Liver (tissue), 7 donors: ENCODE measurements at regions not wholly inside any gene's neighbourhood (a gene's known extent, or its start where the extent isn't known, plus 50 kb on each side); places are given as distances from the start of the nearest gene placed in this dataset.

Experiments used
- DNase-seq: peaks from one replicate; pipeline ENCODE4 v3.0.0-alpha.2; 2017; ENCODE audit warnings: low spot score
- H3K27ac ChIP-seq, 2 donors: one replicate each; pipeline ENCODE4 v1.7.0; 2013; ENCODE audit warnings: inconsistent platforms in 2 of 2, low read length in 2 of 2, control low read depth in 1 of 2, low read depth in 1 of 2, mild to moderate bottlenecking in 1 of 2
- H3K27me3 ChIP-seq, 4 donors: one replicate each; pipeline versions ENCODE4 v1.6.1 to v1.7.0; 2013; ENCODE audit warnings: low read length in 3 of 4, inconsistent platforms in 1 of 4, mild to moderate bottlenecking in 1 of 4, moderate library complexity in 1 of 4; ENCODE audit not compliant: control insufficient read depth in 4 of 4, insufficient read depth in 4 of 4
- H3K36me3 ChIP-seq, 4 donors: one replicate each; pipeline versions ENCODE4 v1.6.1 to v1.7.0; 2013; ENCODE audit warnings: low read length in 3 of 4, mild to moderate bottlenecking in 3 of 4, low read depth in 1 of 4, moderate library complexity in 1 of 4; ENCODE audit not compliant: control insufficient read depth in 4 of 4, insufficient read depth in 3 of 4
- H3K4me1 ChIP-seq, 4 donors: one replicate each; pipeline versions ENCODE4 v1.6.1 to v1.7.0; 2013; ENCODE audit warnings: low read length in 3 of 4, mild to moderate bottlenecking in 3 of 4, moderate library complexity in 1 of 4; ENCODE audit not compliant: control insufficient read depth in 4 of 4, insufficient read depth in 4 of 4
- H3K4me3 ChIP-seq, 3 donors: one replicate each; pipeline versions ENCODE4 v1.6.1 to v1.7.0; 2013; ENCODE audit warnings: low read length in 3 of 3, control low read depth in 1 of 3, low read depth in 1 of 3, mild to moderate bottlenecking in 1 of 3
- H3K9ac ChIP-seq, 2 donors: one replicate each; pipeline ENCODE4 v1.7.0; 2013; ENCODE audit warnings: low read length in 2 of 2, mild to moderate bottlenecking in 2 of 2, moderate library complexity in 2 of 2, control low read depth in 1 of 2, low read depth in 1 of 2
- H3K9me3 ChIP-seq, 4 donors: one replicate each; pipeline versions ENCODE4 v1.6.1 to v1.7.0; 2013; ENCODE audit warnings: low read length in 3 of 4; ENCODE audit not compliant: control insufficient read depth in 4 of 4
- ATF3 ChIP-seq: IDR thresholded peaks from 2 replicates; pipeline ENCODE4 v1.6.1; 2016; ENCODE audit warnings: antibody characterized with exemption
- CTCF ChIP-seq: fragments of 150-350 bp; IDR thresholded peaks from 2 replicates; pipeline ENCODE4 v1.5.1; 2017; ENCODE audit warnings: improper control_type of control experiment, low read depth, low read length; ENCODE audit not compliant: missing input control
- EGR1 ChIP-seq, 2 donors: IDR thresholded peaks; 2 replicates each; pipeline ENCODE4 v1.6.1; 2016 to 2018; ENCODE audit warnings: antibody characterized with exemption in 2 of 2, low read depth in 2 of 2
- FOXA1 ChIP-seq: IDR thresholded peaks from 2 replicates; pipeline ENCODE4 v1.6.1; 2016; ENCODE audit warnings: antibody characterized with exemption
- FOXA2 ChIP-seq: IDR thresholded peaks from 2 replicates; pipeline ENCODE4 v1.6.1; 2016; ENCODE audit warnings: antibody characterized with exemption
- GABPA ChIP-seq, 2 donors: IDR thresholded peaks in 1 of 2; conservative IDR thresholded peaks in 1 of 2; 2 replicates each; pipeline ENCODE4 v1.6.1; 2016; ENCODE audit warnings: antibody characterized with exemption in 2 of 2, mild to moderate bottlenecking in 1 of 2, moderate library complexity in 1 of 2
- HNF4A ChIP-seq, 2 donors: conservative IDR thresholded peaks; 2 replicates each; pipeline ENCODE4 v1.6.1; 2016; ENCODE audit warnings: antibody characterized with exemption in 2 of 2, mild to moderate bottlenecking in 2 of 2
- HNF4G ChIP-seq: IDR thresholded peaks from 2 replicates; pipeline ENCODE4 v1.6.1; 2016; ENCODE audit warnings: antibody characterized with exemption
- JUND ChIP-seq, 2 donors: IDR thresholded peaks; 2 replicates each; pipeline ENCODE4 v1.6.1; 2016; ENCODE audit warnings: antibody characterized with exemption in 2 of 2
- MAX ChIP-seq: IDR thresholded peaks from 2 replicates; pipeline ENCODE4 v1.6.1; 2016; ENCODE audit warnings: antibody characterized with exemption
- NR2F2 ChIP-seq: IDR thresholded peaks from 2 replicates; pipeline ENCODE4 v1.6.1; 2016; ENCODE audit warnings: antibody characterized with exemption
- RAD21 ChIP-seq, 2 donors: IDR thresholded peaks; 2 replicates each; pipeline ENCODE4 v1.6.1; 2016; ENCODE audit warnings: antibody characterized with exemption in 2 of 2, mild to moderate bottlenecking in 2 of 2
- REST ChIP-seq: IDR thresholded peaks from 2 replicates; pipeline ENCODE4 v1.6.1; 2016; ENCODE audit warnings: antibody characterized with exemption, mild to moderate bottlenecking
- RXRA ChIP-seq, 2 donors: IDR thresholded peaks; 2 replicates each; pipeline ENCODE4 v1.6.1; 2017 to 2018; ENCODE audit warnings: antibody characterized with exemption in 2 of 2, mild to moderate bottlenecking in 1 of 2
- SP1 ChIP-seq: IDR thresholded peaks from 2 replicates; pipeline ENCODE4 v1.6.1; 2018; ENCODE audit warnings: antibody characterized with exemption, mild to moderate bottlenecking
- TAF1 ChIP-seq: conservative IDR thresholded peaks from 2 replicates; pipeline ENCODE4 v1.6.1; 2016; ENCODE audit warnings: antibody characterized with exemption, mild to moderate bottlenecking
- YY1 ChIP-seq: IDR thresholded peaks from 2 replicates; pipeline ENCODE4 v1.6.1; 2016; ENCODE audit warnings: antibody characterized with exemption, mild to moderate bottlenecking
- ZBTB33 ChIP-seq: IDR thresholded peaks from 2 replicates; pipeline ENCODE4 v1.6.1; 2016; ENCODE audit warnings: antibody characterized with exemption
- donor health status: healthy.
- donor health status: healthy.
- donor health status: healthy.
- donor health status: healthy.

GRCh38 chr1:41999884-42000283 is 81.2 kb upstream of the HIVEP3 start:
- Histone ChIP-seq H3K9ac (no peak overlapping the region), H3K36me3 (no peaks in the 10 kb centered on the region), H3K9me3 (no peaks in the 10 kb centered on the region), H3K4me3 (no peak overlapping the region), H3K4me1 (peaks cover 0 to 13% (median 7%) of the 10 kb centered on the region in 4 donors), H3K27ac (no peak overlapping the region), H3K27me3 (no peaks in the 10 kb centered on the region)
- TF ChIP-seq MAX (no peak), REST (no peak), FOXA1 (no peak), YY1 (no peak), GABPA (IDR thresholded peaks at IDR 0.05 in 1 of 2, conservative IDR thresholded peaks at IDR 0.05 in 1 of 2) (no peak), RAD21 (IDR thresholded peaks at IDR 0.05) (no peak), HNF4A (conservative IDR thresholded peaks at IDR 0.05) (no peak), ATF3 (no peak), ZBTB33 (no peak), EGR1 (IDR thresholded peaks at IDR 0.05; ENCODE audit: low read depth in 2 of 2) (no peak), JUND (IDR thresholded peaks at IDR 0.05) (no peak), NR2F2 (no peak), FOXA2 (no peak), CTCF (no peak)
- DNase-seq: no peak

GRCh38 chr1:41998250-41998649 is 79.5 kb upstream of the HIVEP3 start:
- Histone ChIP-seq H3K27ac (no peak overlapping the region), H3K9me3 (no peaks in the 10 kb centered on the region), H3K4me1 (peaks cover 0 to 3% (median 0%) of the 10 kb centered on the region in 4 donors), H3K4me3 (no peak overlapping the region), H3K9ac (no peak overlapping the region), H3K36me3 (no peaks in the 10 kb centered on the region), H3K27me3 (no peaks in the 10 kb centered on the region)
- DNase-seq: no peak
- TF ChIP-seq EGR1 (IDR thresholded peaks at IDR 0.05; ENCODE audit: low read depth in 2 of 2): no peak
- TF ChIP-seq SP1: no peak
- TF ChIP-seq RXRA (IDR thresholded peaks at IDR 0.05): no peak
- TF ChIP-seq FOXA2: no peak
- no peak for TF ChIP-seq ZBTB33
- TF ChIP-seq MAX: no peak
- no peak for TF ChIP-seq JUND (IDR thresholded peaks at IDR 0.05)
- no peak for TF ChIP-seq REST
- no peak for TF ChIP-seq ATF3
- TF ChIP-seq RAD21 (IDR thresholded peaks at IDR 0.05): no peak
- no peak for TF ChIP-seq HNF4G
- TF ChIP-seq YY1: no peak
- no peak for TF ChIP-seq TAF1
- no peak for TF ChIP-seq FOXA1
- no peak for TF ChIP-seq NR2F2
